ENCODE measurements at regions not wholly inside any gene's neighbourhood (a gene's known extent, or its start where the extent isn't known, plus 50 kb on each side); places are given as distances from the start of the nearest gene placed in this dataset.

DNA sequence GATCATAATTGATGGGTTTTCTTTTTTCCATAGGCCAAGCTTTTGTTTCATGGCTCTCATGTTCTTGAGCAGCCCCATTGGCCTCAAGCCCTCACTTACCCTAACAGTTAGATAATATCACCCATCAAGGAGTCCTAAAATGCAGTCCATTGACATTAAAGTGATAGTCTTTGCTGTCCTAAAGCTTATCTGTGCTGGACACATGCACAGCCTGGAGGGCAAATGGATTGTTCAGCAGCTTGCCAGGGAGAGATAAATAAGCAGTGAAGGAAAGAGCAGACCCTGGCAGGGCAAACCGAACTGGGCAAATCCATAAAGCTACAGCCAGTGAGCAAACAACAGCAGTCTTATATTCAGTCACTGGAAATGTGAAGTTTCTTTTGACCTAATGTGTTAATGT lies 199.6 kb upstream of the MID1 start:
- no peak for DNase-seq

DNA sequence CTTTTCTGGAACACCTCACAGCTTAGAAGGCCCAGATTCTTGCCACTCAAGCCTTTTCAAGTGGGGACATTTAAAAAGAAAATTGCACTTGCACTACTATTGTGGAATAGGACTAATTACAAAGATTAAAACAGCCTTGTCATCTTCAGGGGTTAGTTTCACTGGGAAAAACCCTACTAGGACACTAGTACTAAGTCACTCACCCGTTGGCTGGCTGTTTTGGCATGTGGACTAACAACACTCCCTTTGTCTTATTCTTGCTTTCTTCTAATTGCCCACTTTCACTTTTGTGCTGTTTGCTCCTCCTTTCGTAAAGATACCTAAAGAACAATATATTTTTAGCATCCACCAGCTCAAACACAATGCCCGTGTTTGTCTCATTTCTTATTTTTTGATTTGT lies 200.9 kb upstream of the MID1 start:
- DNase-seq, result no peak

DNA sequence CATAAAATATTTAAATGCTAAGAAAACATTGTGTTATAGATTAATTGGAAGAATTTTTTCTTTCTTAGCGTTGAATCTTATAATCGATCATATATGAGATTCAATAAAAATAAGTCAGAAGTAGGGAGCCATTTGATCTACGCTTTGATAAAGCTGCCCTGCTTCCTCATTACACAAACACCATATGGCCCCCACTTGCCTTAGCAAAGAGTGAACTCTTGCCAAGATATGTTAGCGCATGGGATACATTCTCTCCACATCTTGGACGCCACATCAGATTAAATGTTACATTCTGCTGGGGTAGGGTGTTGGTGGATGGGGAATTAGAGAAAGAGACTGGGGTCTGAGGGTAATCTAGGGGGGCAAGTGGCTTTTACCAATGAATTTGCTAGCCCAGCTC lies 207.7 kb upstream of the MID1 start:
- DNase-seq, result no peak

DNA sequence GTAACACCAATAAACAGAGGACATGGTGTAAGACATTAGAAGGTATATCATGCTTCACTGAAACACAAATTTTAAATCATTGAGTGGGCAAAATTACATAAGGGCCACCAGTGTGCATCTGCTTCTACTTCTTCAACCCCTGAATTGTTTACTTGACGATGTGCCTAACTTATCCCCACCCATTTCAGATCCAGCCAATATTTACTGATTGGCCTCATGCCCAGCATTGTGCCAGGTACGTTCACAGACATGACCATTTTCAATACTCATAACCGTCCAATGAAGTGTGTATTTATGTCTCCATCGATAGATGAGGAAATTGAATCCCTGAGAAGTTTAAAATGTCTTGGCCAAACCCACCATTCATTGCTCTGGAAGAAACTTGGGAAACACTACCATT lies 208.3 kb upstream of the MID1 start:
- no peak for DNase-seq

DNA sequence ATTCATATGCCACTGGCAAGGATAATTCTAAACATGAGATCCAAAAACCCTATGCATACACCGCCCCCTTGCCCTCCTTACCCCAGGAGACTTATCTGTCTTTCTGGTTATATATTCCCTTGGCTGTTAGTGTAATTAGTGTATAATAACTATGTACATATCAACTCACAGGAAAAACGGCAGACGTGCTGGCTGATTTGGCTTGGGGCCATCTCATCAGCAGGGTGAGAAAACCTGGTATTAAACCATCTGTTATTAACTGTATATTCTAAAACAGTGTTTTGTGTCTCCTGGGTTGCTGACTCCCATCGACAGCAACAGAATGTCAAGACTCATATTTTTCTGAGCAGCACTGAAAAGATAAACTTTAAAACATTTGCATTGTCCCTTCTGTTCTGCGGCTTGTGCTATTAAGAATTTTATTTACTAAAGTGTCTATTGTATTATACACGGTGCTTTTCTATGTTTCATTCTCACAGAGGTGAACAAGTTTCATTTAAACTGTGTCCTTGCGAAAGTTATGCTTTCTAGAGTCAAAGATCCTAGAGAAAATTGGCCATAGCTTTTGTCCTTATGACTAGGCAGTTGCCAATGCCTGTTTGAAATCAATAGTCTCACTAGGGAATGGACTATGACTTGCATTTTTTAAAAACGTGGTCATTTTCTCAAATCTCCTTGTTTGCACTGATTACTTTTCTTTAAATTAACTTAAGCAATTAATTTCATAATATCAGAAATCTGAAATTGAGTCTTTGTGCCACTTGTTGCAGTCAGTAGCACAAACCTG lies 211.5 kb upstream of the MID1 start:
- DNase-seq, result no peak

DNA sequence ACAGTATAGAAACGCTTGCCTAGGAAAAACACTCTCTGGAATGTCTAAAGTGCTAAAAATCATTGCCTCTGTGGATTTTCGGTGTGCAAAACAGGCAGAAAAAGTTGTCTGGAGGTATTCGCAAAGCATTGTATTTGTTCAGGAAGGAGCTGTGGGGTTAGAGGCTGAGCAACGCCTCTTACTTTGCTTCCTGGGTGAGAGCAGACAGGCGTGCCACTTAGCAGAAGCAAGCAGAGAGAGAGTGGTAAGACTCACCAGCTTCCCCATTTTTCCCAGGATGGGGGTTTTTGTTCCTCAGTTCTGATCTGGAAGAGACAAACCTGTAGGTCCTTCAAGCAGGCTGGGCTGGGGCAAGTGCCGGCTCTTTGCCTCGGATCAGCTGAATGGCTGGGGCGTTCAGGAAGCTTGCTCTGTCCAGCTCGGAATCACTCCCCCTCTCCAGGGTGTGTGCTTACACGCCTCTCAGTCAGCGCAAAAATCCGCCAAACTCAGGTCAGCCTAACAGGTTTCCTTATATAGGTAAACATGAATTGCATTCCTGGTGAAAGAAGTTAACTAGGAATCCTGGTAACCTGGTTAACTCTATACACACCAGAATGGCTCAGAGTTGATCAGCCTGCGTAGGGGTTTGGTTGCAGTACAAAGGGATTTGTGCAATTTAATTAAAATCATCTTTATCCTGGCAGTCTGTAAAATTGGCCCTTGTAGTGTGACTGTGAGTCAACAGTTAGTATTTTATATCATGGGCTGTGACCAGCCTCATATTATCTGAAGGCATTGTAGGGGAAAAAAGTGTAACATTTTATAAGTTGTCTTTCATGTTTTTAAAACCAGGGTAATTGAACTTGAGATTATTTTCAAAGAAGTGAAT lies 213.1 kb upstream of the MID1 start:
- no peak for DNase-seq

DNA sequence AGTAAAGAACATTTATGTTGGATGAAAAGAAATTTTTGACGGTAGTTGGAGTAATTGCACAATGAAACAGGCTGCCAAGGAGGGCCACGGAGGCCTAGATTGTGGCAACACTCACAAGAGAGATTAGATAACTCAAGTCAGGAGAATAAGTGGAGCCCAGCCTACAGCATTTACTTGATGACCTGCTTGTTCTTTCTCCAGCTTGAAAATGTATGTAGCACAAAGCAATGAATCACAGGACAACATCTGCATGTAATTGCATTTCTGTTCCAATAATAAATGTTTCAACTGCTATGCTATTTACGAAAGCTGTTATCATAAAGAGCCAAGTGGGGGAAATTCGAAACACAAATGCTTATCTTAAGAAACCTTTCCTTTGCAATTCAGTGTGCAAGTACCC lies 221.2 kb upstream of the MID1 start:
- DNase-seq, result no peak

DNA sequence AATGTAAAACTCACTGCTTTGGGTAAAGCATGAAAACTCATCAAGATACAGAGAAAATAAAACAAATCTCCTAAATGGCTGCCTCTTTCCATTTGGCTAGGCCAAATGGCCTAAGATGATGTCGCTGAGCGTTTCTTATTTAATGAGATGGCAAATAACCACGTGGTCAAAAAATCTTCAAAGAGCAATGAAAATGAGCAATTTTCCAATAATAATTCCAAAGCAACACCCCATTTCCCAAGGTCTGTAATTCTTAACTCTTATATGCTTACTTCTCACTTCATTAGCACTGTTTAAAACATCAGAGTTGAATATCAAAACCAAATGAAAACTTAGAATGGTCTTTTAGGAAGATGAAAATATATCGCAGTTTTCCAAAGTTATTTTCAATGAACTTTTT lies 222.3 kb upstream of the MID1 start:
- DNase-seq, result no peak

DNA sequence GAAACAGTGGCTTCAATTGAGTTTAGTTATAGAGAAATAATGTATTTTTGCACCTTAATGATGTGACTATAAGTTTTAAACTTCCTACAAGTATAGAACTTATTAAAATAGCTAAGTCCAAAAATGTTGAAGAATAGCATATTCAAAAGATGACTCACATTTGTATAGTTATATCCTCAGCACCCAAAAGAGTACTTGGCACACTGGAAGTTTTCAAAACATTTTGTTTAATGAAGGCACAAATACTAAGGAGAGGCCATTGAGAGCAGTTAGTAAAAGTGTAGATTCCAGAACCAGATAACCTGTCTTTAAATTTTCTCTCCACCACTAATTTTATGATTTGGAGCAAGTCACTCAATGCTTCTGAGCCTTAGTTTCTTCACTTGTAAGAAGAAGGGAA lies 226.9 kb upstream of the MID1 start:
- no peak for DNase-seq

DNA sequence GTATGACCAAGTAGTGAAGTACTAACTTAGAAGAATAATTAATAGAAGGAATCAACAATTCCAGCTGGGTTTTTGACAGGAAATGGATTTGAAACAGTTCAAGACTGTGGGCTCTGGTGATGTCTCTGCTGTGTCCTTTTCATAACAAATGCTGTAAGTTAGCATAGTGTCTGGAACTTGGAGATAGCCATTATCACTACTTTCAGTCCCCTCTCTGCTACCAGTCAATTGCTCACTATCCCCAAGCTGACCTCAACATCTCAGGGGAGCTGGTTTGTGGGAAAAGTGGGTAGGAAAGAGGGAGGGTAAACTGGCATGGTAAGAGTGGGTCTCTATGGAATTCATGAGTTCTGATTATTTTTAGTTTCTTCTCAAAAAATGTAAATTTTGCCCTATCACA lies 231.4 kb upstream of the MID1 start:
- DNase-seq, result no peak

DNA sequence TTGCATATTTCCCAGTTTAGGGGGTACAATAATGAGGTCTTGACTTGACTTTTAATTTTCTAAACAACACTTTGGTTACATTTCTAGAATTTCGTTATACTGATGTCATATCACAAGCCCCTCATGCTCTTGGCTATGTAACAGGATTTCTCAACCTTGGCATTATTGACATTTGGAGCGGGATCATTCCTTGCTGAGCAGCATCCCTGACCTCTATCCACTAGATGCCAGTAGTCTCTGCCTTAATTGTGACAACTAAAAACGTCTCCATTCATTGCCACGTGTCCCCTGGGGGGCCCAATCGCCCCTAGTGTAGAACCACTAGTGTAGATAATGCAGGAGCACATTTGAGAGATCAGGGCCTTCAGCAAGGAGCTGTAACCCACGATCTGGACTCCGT lies 234.2 kb upstream of the MID1 start:
- no peak for DNase-seq

DNA sequence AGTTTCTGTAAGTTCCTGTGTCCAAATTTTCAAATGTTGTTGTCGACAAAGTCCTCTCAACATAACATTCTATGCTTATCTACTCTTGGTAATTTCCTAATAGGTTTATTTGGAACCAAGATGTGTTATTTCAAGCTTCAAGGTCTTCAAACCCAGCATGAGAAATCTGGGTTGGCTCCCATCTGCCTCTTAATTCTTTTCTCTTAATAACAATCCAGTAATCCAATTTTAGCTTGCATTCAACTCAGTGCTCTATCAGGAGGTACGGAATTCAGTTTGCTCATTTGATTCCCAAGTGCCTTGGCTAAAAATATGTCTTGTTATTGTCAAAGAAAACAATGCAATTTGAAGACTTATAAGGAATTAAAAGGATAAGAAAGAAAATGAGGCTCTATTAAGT lies 235.5 kb upstream of the MID1 start:
- no peak for DNase-seq

DNA sequence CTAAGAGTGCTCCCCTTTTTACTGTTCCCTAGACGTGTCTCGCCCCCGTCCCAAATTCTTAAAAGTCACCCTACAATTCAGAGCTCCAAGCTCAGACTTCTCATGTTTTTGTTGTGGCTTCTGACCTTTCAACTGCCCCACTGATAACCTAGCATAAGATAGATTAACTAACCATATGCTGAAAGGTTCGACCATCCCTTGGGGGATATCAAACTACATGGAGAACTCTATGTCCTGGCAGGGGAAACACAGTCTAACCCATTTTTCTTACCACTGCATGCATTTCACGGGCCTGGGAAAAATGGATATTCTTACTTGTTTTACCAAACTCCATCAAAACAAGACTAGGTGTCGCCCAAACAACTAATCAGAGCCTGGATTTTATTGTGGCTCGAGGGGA lies 236.4 kb upstream of the MID1 start:
- DNase-seq, result no peak

DNA sequence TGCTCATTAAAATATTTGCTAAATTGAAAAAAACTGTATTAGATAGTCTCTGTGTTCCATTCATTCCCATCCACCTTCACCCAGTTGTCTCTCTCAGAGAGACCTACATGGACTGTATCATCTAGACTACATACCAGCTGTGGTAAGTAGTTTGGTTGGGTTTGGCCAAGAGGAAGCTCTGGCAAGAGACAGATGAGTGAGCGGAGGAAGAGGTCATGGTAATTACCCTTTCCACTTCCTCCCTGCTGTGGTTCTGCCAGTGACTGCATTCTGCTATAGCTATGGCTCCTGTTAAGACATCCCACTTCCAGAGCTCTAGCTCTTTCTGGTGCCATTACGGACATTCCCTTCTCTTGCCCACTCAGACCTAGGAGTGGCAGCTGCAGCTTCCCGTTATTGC lies 239.0 kb upstream of the MID1 start:
- no peak for DNase-seq

DNA sequence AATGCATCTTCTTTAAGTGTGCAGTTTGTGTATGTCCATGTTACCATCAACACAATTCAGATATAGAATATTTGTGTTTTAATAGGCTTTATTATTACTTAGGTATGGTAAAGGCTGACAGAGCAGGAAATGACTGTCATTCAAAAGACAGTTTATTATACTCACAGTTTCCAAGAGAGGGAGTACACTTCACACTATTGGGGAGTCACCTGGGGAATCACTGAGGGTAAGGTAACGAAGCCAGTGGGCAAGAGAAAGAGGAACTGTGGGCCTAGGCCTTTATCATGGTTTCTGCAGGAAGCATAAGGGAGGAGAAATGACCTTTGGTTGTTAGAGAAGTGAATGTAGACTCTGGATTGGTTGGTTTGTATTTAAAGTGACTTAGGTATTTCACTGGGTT lies 235.1 kb upstream of the HCCS start:
- no peak for DNase-seq

DNA sequence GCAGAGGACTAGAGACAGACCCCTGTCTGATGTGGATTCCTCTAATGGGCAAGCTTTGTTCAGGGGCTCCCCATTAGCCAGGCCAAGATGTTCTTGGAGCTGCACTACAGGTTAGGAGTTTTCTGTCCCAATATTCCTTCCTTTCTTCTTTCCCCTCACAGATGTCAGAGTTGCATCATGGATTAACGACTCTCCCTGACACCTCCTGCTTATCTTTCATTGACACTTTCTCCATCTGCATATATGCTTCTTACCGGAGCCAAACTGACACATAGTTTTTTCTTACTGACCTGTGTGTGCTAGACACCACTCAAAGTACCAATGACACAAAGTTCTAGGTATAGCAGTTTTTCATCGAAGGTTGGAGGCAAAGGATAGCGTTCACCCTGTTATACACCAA lies 228.6 kb upstream of the HCCS start:
- DNase-seq, result no peak

DNA sequence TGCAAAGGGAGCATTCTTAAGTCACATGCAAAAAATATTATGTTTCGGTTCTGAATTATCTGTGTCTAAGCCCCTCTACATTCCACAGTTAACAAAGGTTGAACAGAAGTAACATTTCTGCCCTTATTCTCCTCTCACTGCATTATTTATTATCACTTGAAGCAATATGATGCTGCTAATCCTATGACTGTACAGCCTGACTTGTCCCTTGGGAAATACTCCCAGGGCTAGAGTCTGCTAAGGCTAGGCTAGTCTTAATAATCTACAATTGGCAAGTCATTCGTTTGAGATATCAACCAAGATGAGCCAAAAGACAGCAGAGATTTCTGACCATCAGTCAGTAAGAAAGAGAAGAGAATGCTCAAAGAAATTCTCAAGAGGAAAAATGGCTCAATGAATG lies 226.9 kb upstream of the HCCS start:
- no peak for DNase-seq

DNA sequence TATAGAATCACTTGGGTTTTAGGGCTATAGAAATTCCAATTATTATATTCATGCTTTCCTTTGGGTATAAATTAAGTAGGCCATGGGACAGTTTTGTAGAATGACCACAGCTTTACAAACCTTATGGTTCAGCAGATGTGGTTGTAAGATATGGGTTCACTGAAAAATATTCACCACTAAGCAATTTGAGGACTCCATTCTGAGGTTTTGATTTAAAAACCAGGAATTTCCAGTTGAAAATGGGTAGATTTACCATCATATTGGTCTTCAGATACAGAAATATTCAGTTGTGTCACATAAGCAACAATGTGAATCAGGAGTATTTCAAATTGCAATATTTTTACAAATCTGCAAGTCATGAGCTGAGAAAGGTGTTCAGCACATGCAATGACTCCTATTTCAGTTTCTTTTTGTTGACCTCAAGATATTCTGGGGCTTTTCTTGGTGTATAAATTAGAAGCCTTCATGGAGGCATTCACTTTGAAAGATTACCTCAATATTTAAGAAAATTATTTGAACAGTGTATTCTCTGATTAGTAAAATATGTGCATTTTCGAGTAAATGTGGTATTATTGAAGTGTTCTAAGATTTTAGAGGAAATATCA lies 218.4 kb upstream of the HCCS start:
- no peak for DNase-seq

DNA sequence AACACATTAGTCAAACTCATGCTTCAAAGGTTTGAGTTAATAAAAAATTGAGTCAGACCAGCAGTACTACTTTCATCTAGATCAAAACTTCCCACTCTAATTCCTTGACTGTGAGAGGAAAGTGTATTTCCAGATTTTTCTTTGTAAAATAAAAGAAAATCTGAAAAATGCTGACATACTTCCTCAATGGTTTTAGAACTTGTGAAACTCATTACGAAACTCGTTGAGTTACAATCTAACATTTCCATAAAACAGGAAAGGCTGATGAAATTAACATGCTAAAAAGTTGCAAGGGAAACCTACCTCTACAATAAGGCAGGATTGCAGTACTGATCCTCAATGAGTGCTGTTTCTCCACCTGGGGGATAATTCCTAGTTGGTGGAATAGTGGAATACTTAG lies 217.8 kb upstream of the HCCS start:
- no peak for DNase-seq

DNA sequence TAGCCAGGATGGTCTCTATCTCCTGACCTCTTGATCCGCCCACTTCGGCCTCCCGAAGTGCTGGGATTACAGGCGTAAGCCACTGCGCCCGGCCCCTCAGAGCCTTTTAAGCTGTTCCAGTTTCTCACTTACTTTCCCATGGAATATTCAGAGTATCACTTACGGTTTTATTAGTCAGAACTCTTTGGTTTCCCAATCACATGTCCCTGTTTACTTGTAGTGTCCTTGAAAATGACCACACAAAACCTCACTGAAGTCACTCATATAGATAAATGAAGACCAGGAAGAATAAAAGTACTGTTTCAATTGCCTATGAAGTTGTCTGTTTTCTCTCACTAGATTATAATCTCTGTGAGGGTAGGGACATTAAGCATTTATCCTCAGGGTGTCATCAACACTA lies 217.2 kb upstream of the HCCS start:
- no peak for DNase-seq

DNA sequence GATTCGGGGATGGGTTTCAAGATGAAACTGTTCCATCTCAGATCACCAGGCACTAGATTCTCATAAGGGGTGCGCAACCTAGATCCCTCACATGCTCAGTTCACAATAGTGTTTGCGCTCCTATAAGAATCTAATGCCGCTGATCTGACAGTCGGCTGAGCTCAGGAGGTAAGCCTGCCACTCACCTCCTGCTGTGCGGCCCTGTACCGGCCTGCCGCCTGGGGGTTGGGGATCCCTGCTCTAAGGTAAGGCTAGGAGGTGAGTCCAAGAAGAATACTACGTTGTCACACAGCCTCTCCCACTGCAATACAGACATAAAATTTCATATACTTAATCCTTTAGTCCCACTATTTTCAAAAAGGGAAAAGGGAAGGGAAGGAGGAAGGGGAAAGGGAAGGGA lies 213.4 kb upstream of the HCCS start:
- no peak for DNase-seq

DNA sequence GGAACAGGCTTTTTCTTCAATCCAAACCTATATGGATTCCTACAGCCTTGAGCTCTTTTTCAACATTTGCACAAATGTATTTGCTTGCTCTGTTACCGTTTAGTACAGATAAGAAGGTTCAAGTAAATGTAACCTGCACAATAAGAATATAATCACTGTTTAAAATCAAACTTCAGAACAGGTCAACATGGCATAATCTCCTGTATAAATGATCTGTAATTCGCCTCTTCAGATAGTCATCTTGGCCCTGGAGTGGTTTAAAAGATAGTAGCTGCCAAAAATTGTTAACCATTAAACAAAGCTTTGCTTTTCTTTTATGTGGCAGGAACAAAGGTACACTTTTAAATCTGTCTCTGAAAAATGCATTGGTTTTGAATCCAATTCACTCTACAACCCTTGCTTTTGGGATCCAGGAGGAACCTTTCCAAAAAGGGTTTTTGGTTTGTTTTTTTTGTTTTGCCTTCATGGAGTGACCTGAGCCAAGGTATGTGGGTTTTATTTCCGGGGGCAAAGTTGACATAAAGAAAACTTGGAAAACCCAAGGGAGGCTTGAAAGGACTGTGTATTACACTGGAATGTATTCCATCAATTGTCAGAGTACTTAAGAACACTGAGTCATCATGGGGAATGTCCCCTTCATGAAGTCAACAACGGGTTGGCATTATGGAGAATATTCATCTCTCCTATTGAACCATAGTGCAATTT lies 210.4 kb upstream of the HCCS start:
- no peak for DNase-seq

DNA sequence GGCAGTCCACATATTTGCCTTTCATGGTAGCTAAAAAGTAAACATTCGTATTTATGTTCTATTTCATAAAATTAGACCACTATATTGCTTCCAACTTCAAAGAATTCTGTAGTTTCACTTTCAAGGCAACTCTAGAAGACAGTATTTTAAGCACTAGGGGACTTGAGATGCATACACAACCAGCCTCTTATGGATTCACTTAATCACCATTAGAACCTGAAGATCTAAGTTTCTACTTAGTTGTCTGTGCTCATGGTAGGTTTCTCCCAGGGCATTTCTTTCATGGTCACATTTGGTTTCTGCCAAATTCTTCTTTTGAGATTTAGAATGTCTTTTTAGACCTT lies 209.9 kb upstream of the HCCS start:
- no peak for DNase-seq

DNA sequence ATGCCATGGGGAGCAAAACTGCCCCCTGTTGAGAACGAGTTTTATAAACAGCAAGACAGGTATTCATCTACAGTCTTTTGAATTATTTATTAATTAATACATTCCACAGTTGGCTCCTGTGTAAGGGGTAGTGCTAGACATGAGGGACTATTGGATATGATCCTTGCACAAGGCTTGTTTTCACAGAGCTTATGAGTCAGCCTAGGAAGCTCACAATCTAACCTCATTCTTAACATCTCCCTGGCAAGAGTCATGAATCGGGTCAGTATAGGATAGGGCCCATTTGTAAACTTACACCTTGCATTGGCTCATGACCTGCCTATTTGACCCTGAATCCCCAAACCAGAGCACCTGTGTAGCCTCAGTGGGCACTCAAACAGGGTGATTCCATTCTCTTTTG lies 209.1 kb upstream of the HCCS start:
- no peak for DNase-seq

Data from activated CD4-positive, alpha-beta T cell treated with anti-CD3 and anti-CD28 coated beads, Interleukin-2, amount 50 U/mL, for 4 hours (primary cell).